ENCODE measurements at regions not wholly inside any gene's neighbourhood (a gene's known extent, or its start where the extent isn't known, plus 50 kb on each side); places are given as distances from the start of the nearest gene placed in this dataset.

GRCh38 chr15:48005077-48005476 lies 115.7 kb upstream of the SLC24A5 start:
- H3K4me1 ChIP-seq (ENCODE audit: control insufficient read depth, extremely low read depth, insufficient read depth, low read length) = no peaks in the 10 kb centered on the region
- no peaks in the 10 kb centered on the region for H3K79me2 ChIP-seq (ENCODE audit: control insufficient read depth, insufficient read depth, low read length)
- DNase-seq (ENCODE audit: low read depth, low spot score) = no peak
- no peaks in the 10 kb centered on the region for H3K36me3 ChIP-seq (ENCODE audit: control insufficient read depth in 2 of 2, extremely low read depth in 1 of 2, insufficient read depth in 2 of 2, low read length in 2 of 2)
- TF ChIP-seq EZH2 (IDR thresholded peaks at IDR 0.05; ENCODE audit: low read length) (no peak), CTCF (optimal IDR thresholded peaks at IDR 0.05 in 1 of 3, IDR thresholded peaks at IDR 0.05 in 1 of 3, conservative IDR thresholded peaks at IDR 0.05 in 1 of 3; ENCODE audit: extremely low read depth in 1 of 3, insufficient read depth in 2 of 3, low read length in 3 of 3) (no peak)
- dilution Hi-C loops (cut with MboI; ENCODE audit: extremely low pct_ligation_motif_present, low sequenced_read_pairs) = no loop called here
- H4K20me1 ChIP-seq (ENCODE audit: control insufficient read depth, extremely low read depth, insufficient read depth, low read length) = no peaks in the 10 kb centered on the region
- H3K27me3 ChIP-seq (ENCODE audit: control insufficient read depth, extremely low read depth, insufficient read depth, low read length) = no peaks in the 10 kb centered on the region
- H2AFZ ChIP-seq (ENCODE audit: control insufficient read depth, low read length) = no peak overlapping the region
- H3K9ac ChIP-seq (ENCODE audit: control insufficient read depth, extremely low read depth, insufficient read depth, low read length) = no peak overlapping the region
- H3K9me3 ChIP-seq (ENCODE audit: control insufficient read depth, low read depth, low read length) = no peaks in the 10 kb centered on the region
- FAIRE-seq = no peak
- no peak overlapping the region for H3K27ac ChIP-seq (ENCODE audit: control insufficient read depth, insufficient read depth, low read length)
- no peaks in the 10 kb centered on the region for H3K9me1 ChIP-seq (ENCODE audit: control insufficient read depth, extremely low read depth, insufficient read depth, low read length)
- no peak overlapping the region for H3K4me2 ChIP-seq (ENCODE audit: control insufficient read depth, extremely low read depth, insufficient read depth, low read depth, low read length)
- H3K4me3 ChIP-seq (ENCODE audit: control insufficient read depth in 2 of 3, extremely low read depth in 1 of 3, insufficient read depth in 2 of 3, low read depth in 1 of 3, low read length in 3 of 3) = no peak overlapping the region

GRCh38 chr15:48006031-48006511 lies 114.7 kb upstream of the SLC24A5 start:
- Histone ChIP-seq H3K79me2 (ENCODE audit: control insufficient read depth, insufficient read depth, low read length) (no peaks in the 10 kb centered on the region), H3K27me3 (ENCODE audit: control insufficient read depth, extremely low read depth, insufficient read depth, low read length) (no peaks in the 10 kb centered on the region), H3K9ac (ENCODE audit: control insufficient read depth, extremely low read depth, insufficient read depth, low read length) (no peak overlapping the region), H3K4me3 (ENCODE audit: control insufficient read depth in 2 of 3, extremely low read depth in 1 of 3, insufficient read depth in 2 of 3, low read depth in 1 of 3, low read length in 3 of 3) (no peak overlapping the region), H4K20me1 (ENCODE audit: control insufficient read depth, extremely low read depth, insufficient read depth, low read length) (no peaks in the 10 kb centered on the region), H3K36me3 (ENCODE audit: control insufficient read depth in 2 of 2, extremely low read depth in 1 of 2, insufficient read depth in 2 of 2, low read length in 2 of 2) (no peaks in the 10 kb centered on the region), H3K4me2 (ENCODE audit: control insufficient read depth, extremely low read depth, insufficient read depth, low read depth, low read length) (no peak overlapping the region), H3K9me1 (ENCODE audit: control insufficient read depth, extremely low read depth, insufficient read depth, low read length) (no peaks in the 10 kb centered on the region), H3K4me1 (ENCODE audit: control insufficient read depth, extremely low read depth, insufficient read depth, low read length) (no peaks in the 10 kb centered on the region), H2AFZ (ENCODE audit: control insufficient read depth, low read length) (no peak overlapping the region), H3K9me3 (ENCODE audit: control insufficient read depth, low read depth, low read length) (no peaks in the 10 kb centered on the region), H3K27ac (ENCODE audit: control insufficient read depth, insufficient read depth, low read length) (no peak overlapping the region)
- DNase-seq (ENCODE audit: low read depth, low spot score) = no peak
- no peak for FAIRE-seq
- TF ChIP-seq CTCF (optimal IDR thresholded peaks at IDR 0.05 in 1 of 3, IDR thresholded peaks at IDR 0.05 in 1 of 3, conservative IDR thresholded peaks at IDR 0.05 in 1 of 3; ENCODE audit: extremely low read depth in 1 of 3, insufficient read depth in 2 of 3, low read length in 3 of 3) = no peak
- no peak for TF ChIP-seq EZH2 (IDR thresholded peaks at IDR 0.05; ENCODE audit: low read length)
- dilution Hi-C loops (cut with MboI; ENCODE audit: extremely low pct_ligation_motif_present, low sequenced_read_pairs) = no loop called here
